OCI-LY7 (cell line): ENCODE measurements at regions not wholly inside any gene's neighbourhood (a gene's known extent, or its start where the extent isn't known, plus 50 kb on each side); places are given as distances from the start of the nearest gene placed in this dataset.

ENCODE experiments used
- BruUV-seq: library from RNA; stranded (reverse); fragments of 400-500 nt; replicated peaks from 2 replicates; lab custom pipeline; 2021; lab: Mats Ljungman, UMichigan
- CTCF ChIA-PET: fragments of 300-600 bp; sonication (Branson Sonifier 250); formaldehyde crosslinking; loops from one replicate; lab custom pipeline; 2022; ENCODE audit warnings: antibody characterized with exemption; ENCODE audit not compliant: unreplicated experiment; lab: Charles Lee
- POLR2A ChIA-PET: fragments of 300-600 bp; sonication (Branson Sonifier 250); formaldehyde crosslinking; loops from one replicate; lab custom pipeline; 2022; ENCODE audit warnings: antibody characterized with exemption; lab: Charles Lee
- DNase-seq: peaks from one replicate; pipeline ENCODE4 v3.0.0-alpha.2; 2015; ENCODE audit warnings: low spot score
- H2AFZ ChIP-seq: fragments of 200-600 bp; sonication (generic), shearing (Covaris generic); 2 replicates; pipeline ENCODE4 v1.6.1; 2014; ENCODE audit warnings: mild to moderate bottlenecking, antibody characterized with exemption, low read length, moderate library complexity
- H3K27ac ChIP-seq: fragments of 200-600 bp; sonication (generic); 2 replicates; pipeline ENCODE4 v1.5.1; 2014; ENCODE audit warnings: mixed run types, low read depth, mild to moderate bottlenecking, moderate library complexity, low read length, inconsistent platforms; ENCODE audit not compliant: poor library complexity, severe bottlenecking
- H3K36me3 ChIP-seq: fragments of 200-600 bp; sonication (generic); 2 replicates; pipeline ENCODE4 v1.6.1; 2014; ENCODE audit warnings: mild to moderate bottlenecking, antibody characterized with exemption, low read length, moderate library complexity, mixed read lengths; ENCODE audit not compliant: insufficient read depth
- H3K4me1 ChIP-seq: fragments of 200-600 bp; sonication (generic); 2 replicates; pipeline ENCODE4 v1.5.1; 2014; ENCODE audit warnings: mild to moderate bottlenecking, low read length; ENCODE audit not compliant: insufficient read depth, poor library complexity, severe bottlenecking
- H3K4me2 ChIP-seq: fragments of 200-600 bp; sonication (generic); 2 replicates; pipeline ENCODE4 v1.6.1; 2014; ENCODE audit warnings: mild to moderate bottlenecking, low read length
- H3K4me3 ChIP-seq: fragments of 200-600 bp; sonication (generic); 2 replicates; pipeline ENCODE4 v1.5.1; 2014; ENCODE audit warnings: mild to moderate bottlenecking, low read depth, low read length; ENCODE audit not compliant: poor library complexity, severe bottlenecking
- H3K79me2 ChIP-seq: fragments of 200-600 bp; sonication (generic); 2 replicates; pipeline ENCODE4 v1.6.1; 2016; ENCODE audit warnings: low read depth, mild to moderate bottlenecking, low read length, moderate library complexity, mixed read lengths; ENCODE audit not compliant: insufficient read depth
- H3K9me2 ChIP-seq: fragments of 200-600 bp; sonication (generic); 2 replicates; pipeline ENCODE4 v1.6.1; 2016; ENCODE audit warnings: mild to moderate bottlenecking, low read length, mixed read lengths; ENCODE audit not compliant: insufficient read depth
- H3K9me3 ChIP-seq: fragments of 200-600 bp; sonication (generic); 2 replicates; pipeline ENCODE4 v1.6.1; 2014; ENCODE audit warnings: mild to moderate bottlenecking, mixed run types, low read length, mixed read lengths
- H4K20me1 ChIP-seq: fragments of 200-600 bp; sonication (generic); 2 replicates; pipeline ENCODE4 v1.6.1; 2014; ENCODE audit warnings: mild to moderate bottlenecking, antibody characterized with exemption, low read length, moderate library complexity, mixed read lengths; ENCODE audit not compliant: insufficient read depth
- CTCF ChIP-seq: fragments of 200-600 bp; sonication (generic); conservative IDR thresholded peaks from 2 replicates; pipeline ENCODE4 v1.5.1; 2014; ENCODE audit warnings: mild to moderate bottlenecking, antibody characterized with exemption, low read length, moderate library complexity, mixed read lengths
- EZH2phosphoT487 ChIP-seq: fragments of 200-600 bp; sonication (generic); IDR thresholded peaks from 2 replicates; pipeline ENCODE4 v1.6.1; 2018; ENCODE audit warnings: low read depth, borderline replicate concordance, mild to moderate bottlenecking, mixed run types, antibody characterized with exemption, low read length, moderate library complexity, mixed read lengths
- intact Hi-C: fragments of 100-400 bp; cut with micrococcal nuclease; formaldehyde crosslinking; loops from one replicate; pipeline ENCODE4 v1.10.0; 2022; ENCODE audit not compliant: unreplicated experiment

GRCh38 chr1:61616830-61617229 is 108.1 kb downstream of the TM2D1 start:
- POLR2A ChIA-PET = no interaction called here
- Histone ChIP-seq H3K79me2 (no peaks in the 10 kb centered on the region), H3K36me3 (no peaks in the 10 kb centered on the region), H3K4me1 (no peaks in the 10 kb centered on the region), H2AFZ (no peak overlapping the region), H3K27ac (no peak overlapping the region), H3K9me2 (no peaks in the 10 kb centered on the region), H3K9me3 (no peaks in the 10 kb centered on the region), H4K20me1 (no peaks in the 10 kb centered on the region), H3K4me2 (no peak overlapping the region), H3K4me3 (no peak overlapping the region)
- BruUV-seq = no TSS peak
- CTCF ChIA-PET = no interaction called here
- TF ChIP-seq EZH2phosphoT487 = no peak
- no peak for TF ChIP-seq CTCF
- DNase-seq = no peak
- intact Hi-C loops = no loop called here

- ChIA-PET POLR2A (interaction anchor here (1.2 kb wide), 1 partner anchor 22 kb away, joined by 3 read pairs; no protein-coding TSS in a partner anchor), CTCF (no interaction called here)
These were observed 112.3 kb downstream of the TM2D1 start for GRCh38 chr1:61612602-61613001.

More at GRCh38 chr1:61612602-61613001, 112.3 kb downstream of the TM2D1 start:
- intact Hi-C loops = no loop called here
- Histone ChIP-seq H3K9me3 (no peaks in the 10 kb centered on the region), H2AFZ (no peak overlapping the region), H3K9me2 (no peaks in the 10 kb centered on the region), H3K4me3 (no peak overlapping the region), H4K20me1 (no peaks in the 10 kb centered on the region), H3K4me2 (no peak overlapping the region), H3K4me1 (no peaks in the 10 kb centered on the region), H3K36me3 (no peaks in the 10 kb centered on the region), H3K79me2 (no peaks in the 10 kb centered on the region), H3K27ac (no peak overlapping the region)
- BruUV-seq = no TSS peak
- TF ChIP-seq EZH2phosphoT487 (no peak), CTCF (no peak)
- DNase-seq = no peak
